ENCODE measurements at regions not wholly inside any gene's neighbourhood (a gene's known extent, or its start where the extent isn't known, plus 50 kb on each side); places are given as distances from the start of the nearest gene placed in this dataset.
"Not testable (repeated sequence)": the region's sequence is repeated elsewhere in the genome, so short reads cannot be mapped to it uniquely, and the experiment has no call there.

DNA sequence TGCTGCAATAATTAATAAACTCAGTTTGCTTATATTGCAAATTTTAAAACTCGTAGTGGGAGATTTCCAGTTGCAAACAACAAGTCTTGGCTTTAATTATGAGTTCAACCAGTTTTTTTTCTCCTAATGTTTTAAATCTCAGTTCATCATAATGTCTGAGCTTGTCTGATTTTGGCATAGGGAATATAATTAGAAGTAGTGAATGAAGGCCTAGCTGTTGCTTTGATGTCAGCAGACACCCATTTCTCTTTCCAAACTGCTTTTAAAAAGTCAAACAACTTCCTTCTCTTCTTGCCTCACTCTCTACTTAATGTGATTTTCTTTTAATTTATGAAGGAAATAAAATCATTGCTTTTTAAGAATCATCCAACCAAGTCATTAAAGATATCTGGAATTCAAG, 1462.1 kb downstream of the DPP10 start:
- no peak for DNase-seq
- TF ChIP-seq GATA1 (IDR thresholded peaks at IDR 0.05; ENCODE audit: low read depth, low read length) (no peak), POLR2A (IDR thresholded peaks at IDR 0.05; ENCODE audit: low read length) (no peak)

GRCh38 chr2:115908731-115909130, 1466.3 kb downstream of the DPP10 start:
- TF ChIP-seq POLR2A (IDR thresholded peaks at IDR 0.05; ENCODE audit: low read length) (no peak), GATA1 (IDR thresholded peaks at IDR 0.05; ENCODE audit: low read depth, low read length) (no peak)

GRCh38 chr2:115910270-115910669, 1467.8 kb downstream of the DPP10 start:
- TF ChIP-seq POLR2A (IDR thresholded peaks at IDR 0.05; ENCODE audit: low read length) (no peak), GATA1 (IDR thresholded peaks at IDR 0.05; ENCODE audit: low read depth, low read length) (no peak)
- no peak for DNase-seq

More at GRCh38 chr2:115908731-115909130, 1466.3 kb downstream of the DPP10 start:
- DNase-seq, result no peak

DNA sequence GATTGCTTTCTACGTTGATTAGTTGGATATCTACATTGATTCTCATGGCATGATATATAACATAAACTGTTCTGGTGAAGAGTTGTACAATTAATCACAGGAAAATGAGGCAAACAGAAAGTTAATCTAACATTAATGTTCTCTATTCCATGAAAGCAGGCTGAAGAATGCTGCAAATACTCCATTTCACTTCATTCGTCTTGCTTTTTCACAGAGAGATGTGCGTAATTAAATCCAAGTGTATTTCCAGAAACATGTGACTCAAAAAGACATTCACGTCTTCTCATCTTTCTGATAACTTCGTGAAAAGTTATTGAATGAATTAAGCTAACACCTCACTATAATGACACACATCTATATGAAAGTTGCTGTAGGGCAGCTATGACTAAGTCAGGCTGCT, 1471.5 kb downstream of the DPP10 start:
- no peak for DNase-seq
- no peak for TF ChIP-seq GATA1 (IDR thresholded peaks at IDR 0.05; ENCODE audit: low read depth, low read length)
- TF ChIP-seq POLR2A (IDR thresholded peaks at IDR 0.05; ENCODE audit: low read length), result no peak

DNA sequence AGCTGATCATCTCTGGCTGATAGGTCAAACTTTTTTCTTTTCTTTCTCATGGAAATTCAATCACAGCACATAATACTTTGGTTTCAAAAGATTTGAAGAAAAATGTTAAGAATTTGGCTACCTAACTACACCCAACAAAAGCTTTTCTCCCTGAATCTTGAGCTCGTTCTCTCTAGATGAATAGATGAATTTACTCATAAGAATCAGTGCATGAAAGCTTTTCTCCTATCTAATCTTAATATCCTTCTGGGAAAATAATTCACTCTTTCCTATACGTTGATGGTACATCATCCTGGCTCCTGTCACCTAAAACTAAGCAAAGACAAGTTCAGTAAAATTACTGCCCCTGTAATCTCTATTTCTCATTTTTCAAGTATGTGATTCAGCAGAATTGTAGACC, 1479.1 kb downstream of the DPP10 start:
- TF ChIP-seq GATA1 (IDR thresholded peaks at IDR 0.05; ENCODE audit: low read depth, low read length), result no peak
- no peak for TF ChIP-seq POLR2A (IDR thresholded peaks at IDR 0.05; ENCODE audit: low read length)
- DNase-seq, result no peak

DNA sequence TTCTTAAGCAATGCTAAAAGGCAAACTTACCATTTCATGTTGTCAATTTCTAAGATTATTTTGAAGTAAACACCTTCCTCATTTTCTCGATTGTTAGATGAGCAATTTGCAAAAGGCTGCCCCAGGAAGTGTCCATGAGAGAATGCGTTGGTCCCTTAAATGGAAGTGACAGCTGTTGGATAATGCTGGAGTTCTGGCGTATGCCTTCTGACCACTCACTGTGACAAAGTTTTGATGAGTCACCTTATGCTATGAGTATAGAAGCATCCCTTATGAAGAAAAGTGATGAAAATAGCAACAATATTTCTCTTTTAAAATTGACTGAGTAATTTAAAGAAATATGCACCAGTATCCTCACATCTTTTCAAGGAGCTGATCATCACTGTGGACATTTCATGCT, 1497.5 kb downstream of the DPP10 start:
- no peak for DNase-seq
- TF ChIP-seq POLR2A (IDR thresholded peaks at IDR 0.05; ENCODE audit: low read length) (no peak), GATA1 (IDR thresholded peaks at IDR 0.05; ENCODE audit: low read depth, low read length) (no peak)

DNA sequence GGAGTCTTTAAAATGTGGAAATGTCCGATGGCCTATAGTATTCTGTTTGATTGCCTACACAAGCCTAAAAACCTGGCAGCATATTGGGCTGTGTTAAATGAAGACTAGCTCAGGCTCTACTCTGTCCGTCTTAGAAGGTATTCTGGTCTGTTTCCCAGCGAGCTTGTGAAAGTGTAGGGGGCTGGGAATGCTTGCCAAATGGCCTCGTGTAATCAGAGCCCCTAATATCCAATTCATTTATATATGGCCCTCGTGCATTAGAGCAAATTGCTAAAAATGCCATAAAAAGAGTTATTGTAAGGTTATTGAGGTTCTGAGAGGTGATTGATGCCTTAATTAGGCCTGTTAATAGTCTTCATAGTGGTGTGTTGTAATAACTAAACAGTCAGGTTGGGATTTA, 1500.4 kb downstream of the DPP10 start:
- no peak for DNase-seq
- TF ChIP-seq POLR2A (IDR thresholded peaks at IDR 0.05; ENCODE audit: low read length), result no peak
- no peak for TF ChIP-seq GATA1 (IDR thresholded peaks at IDR 0.05; ENCODE audit: low read depth, low read length)

DNA sequence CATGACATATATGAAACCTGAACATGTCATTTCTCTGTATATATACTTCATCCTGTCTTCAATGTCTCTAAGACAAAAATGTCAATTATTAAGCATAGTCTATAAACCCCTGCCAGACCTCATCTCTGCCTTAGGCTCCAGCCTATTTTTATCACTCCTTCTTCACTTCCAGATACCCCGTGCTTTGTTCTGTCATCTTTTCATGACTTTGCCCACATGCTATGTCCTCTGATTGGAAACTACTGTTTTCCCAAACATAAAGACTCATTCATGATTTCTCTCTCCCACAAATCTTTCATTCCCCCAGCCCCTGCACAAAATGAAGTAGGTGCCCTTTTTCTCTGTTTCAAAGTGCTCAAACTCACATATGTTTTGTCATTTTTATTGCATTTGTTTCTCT, 1503.9 kb downstream of the DPP10 start:
- no peak for TF ChIP-seq GATA1 (IDR thresholded peaks at IDR 0.05; ENCODE audit: low read depth, low read length)
- TF ChIP-seq POLR2A (IDR thresholded peaks at IDR 0.05; ENCODE audit: low read length), result no peak
- no peak for DNase-seq

DNA sequence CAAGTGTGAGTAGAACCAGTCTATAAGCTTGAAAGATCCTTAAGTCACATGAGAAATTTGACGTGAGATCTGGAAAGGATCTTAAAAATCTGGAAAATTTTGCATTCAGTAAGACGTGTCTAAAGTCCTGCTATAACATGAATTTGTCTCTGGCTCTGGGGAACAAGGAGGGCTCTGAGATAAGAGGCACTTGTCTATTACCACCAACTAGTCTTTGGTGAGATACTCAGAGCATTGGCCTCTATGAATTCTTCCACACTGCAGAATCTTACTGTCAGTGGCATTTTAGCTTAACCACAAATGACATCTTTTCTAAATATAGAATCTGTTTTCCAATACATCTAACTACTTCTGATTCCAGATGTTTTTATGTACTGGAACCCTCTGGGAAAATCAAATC, 1504.5 kb downstream of the DPP10 start:
- DNase-seq, result no peak
- TF ChIP-seq POLR2A (IDR thresholded peaks at IDR 0.05; ENCODE audit: low read length) (no peak), GATA1 (IDR thresholded peaks at IDR 0.05; ENCODE audit: low read depth, low read length) (no peak)

DNA sequence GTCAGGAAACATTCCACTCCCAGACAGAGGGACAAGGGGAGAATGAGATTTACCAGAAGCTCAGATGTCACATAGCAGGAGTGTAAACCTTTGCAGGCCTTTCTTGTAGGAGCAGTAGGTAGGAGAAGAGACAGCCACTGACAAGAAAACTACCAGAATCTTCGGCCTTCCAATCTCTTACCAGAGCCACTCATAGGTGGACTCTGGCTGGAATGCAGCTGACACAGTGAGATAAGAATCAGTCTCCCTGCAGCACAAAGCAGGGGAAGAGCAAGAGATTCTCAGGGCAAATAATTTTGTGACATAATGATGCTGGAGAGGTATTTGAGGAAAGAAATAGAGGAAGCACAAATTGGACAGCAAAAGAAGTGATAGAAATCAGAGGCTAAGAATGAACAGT, 1534.5 kb downstream of the DPP10 start:
- TF ChIP-seq POLR2A (IDR thresholded peaks at IDR 0.05; ENCODE audit: low read length), result no peak
- no peak for TF ChIP-seq GATA1 (IDR thresholded peaks at IDR 0.05; ENCODE audit: low read depth, low read length)
- DNase-seq, result no peak

- TF ChIP-seq POLR2A (IDR thresholded peaks at IDR 0.05; ENCODE audit: low read length) (no peak), GATA1 (IDR thresholded peaks at IDR 0.05; ENCODE audit: low read depth, low read length) (no peak)
- no peak for DNase-seq
Measured at GRCh38 chr2:115999039-115999438, 1556.6 kb downstream of the DPP10 start.

DNA sequence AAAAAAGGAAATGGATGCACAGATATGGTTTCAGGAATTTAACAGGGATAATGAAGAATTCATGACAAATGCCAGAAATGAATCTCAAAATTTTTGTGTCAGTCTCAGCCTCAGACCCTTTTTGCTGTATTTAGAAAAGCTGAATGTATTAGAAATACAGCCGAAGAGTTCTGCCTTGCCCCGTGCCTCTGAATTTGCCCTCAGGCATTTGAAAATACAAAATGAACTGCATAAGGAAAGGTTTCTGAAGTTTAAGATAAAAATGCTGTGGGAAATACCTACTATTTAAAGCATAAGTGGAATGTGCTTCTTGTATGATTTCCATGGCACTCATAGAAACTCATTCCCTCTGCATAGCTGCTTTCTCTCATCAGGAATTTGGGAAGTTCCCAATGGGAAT, 1580.6 kb downstream of the DPP10 start:
- TF ChIP-seq GATA1 (IDR thresholded peaks at IDR 0.05; ENCODE audit: low read depth, low read length) (no peak), POLR2A (IDR thresholded peaks at IDR 0.05; ENCODE audit: low read length) (no peak)
- no peak for DNase-seq

- not testable (repeated sequence) for DNase-seq
Measured at GRCh38 chr2:116038758-116039157, 1596.3 kb downstream of the DPP10 start.

GRCh38 chr2:116042530-116042929, 1600.1 kb downstream of the DPP10 start:
- TF ChIP-seq POLR2A (IDR thresholded peaks at IDR 0.05; ENCODE audit: low read length) (no peak), GATA1 (IDR thresholded peaks at IDR 0.05; ENCODE audit: low read depth, low read length) (no peak)

GRCh38 chr2:116057538-116057937, 1615.1 kb downstream of the DPP10 start:
- TF ChIP-seq GATA1 (IDR thresholded peaks at IDR 0.05; ENCODE audit: low read depth, low read length), result no peak
- TF ChIP-seq POLR2A (IDR thresholded peaks at IDR 0.05; ENCODE audit: low read length), result no peak
- no peak for DNase-seq

More at GRCh38 chr2:116042530-116042929, 1600.1 kb downstream of the DPP10 start:
- DNase-seq, result no peak

DNA sequence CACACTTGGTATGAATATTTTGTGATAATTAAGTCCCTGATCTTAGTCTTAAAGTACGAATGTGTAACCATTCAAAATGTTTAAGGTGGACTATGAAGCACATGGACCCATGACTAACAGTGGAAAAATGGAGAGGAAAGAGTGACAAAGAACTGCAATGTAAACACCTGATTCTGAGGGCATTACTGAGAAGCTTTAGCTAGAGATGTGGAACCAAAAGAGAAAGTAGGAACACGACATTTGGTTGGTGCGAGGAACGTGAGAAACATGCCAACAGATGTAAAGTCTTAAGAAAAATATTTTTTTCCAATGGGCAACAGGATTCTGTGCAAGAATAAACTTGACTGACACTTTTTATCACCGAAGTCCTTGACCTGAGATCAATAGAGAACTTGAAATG, 1618.6 kb downstream of the DPP10 start:
- no peak for DNase-seq
- TF ChIP-seq GATA1 (IDR thresholded peaks at IDR 0.05; ENCODE audit: low read depth, low read length) (no peak), POLR2A (IDR thresholded peaks at IDR 0.05; ENCODE audit: low read length) (no peak)

Data from erythroblast (primary cell).